SK-N-SH (cell line): ENCODE measurements at regions not wholly inside any gene's neighbourhood (a gene's known extent, or its start where the extent isn't known, plus 50 kb on each side); places are given as distances from the start of the nearest gene placed in this dataset.

Experiments
- CTCF ChIA-PET: fragments of 300-600, 350-600 bp; formaldehyde crosslinking; extraction: SDS; loops from one replicate; lab custom pipeline; 2021; lab: Yijun Ruan, JAX
- POLR2A ChIA-PET: fragments of 350-600 bp; sonication (Branson Sonifier 250); formaldehyde crosslinking; extraction: SDS; loops from one replicate; lab custom pipeline; 2020; ENCODE audit warnings: antibody characterized with exemption, inconsistent platforms; lab: Yijun Ruan, JAX
- DNase-seq: peaks from one replicate; pipeline ENCODE4 v3.0.0; 2012
- H2AFZ ChIP-seq: fragments of 200-600 bp; sonication (generic); 2 replicates; pipeline ENCODE4 v1.8.1; 2016; ENCODE audit warnings: antibody characterized with exemption, mild to moderate bottlenecking, low read depth
- H3F3A ChIP-seq: fragments of 200-600 bp; sonication (generic); replicated peaks from 2 replicates; pipeline ENCODE3; 2016; ENCODE audit warnings: antibody characterized with exemption, mild to moderate bottlenecking; ENCODE audit not compliant: insufficient read depth
- H3K27ac ChIP-seq, 2 experiments: fragments of 200-500 bp in 1 of 2; fragments of 200-600 bp in 1 of 2; sonication (Bioruptor generic) in 1 of 2; sonication (generic), shearing (Covaris generic) in 1 of 2; 2 replicates each; pipeline versions ENCODE4 v1.5.1 to v1.6.1; 2014 to 2016; ENCODE audit warnings: low read depth in 2 of 2, inconsistent platforms in 1 of 2, low read length in 1 of 2, mild to moderate bottlenecking in 1 of 2, mixed read lengths in 1 of 2
- H3K27me3 ChIP-seq: fragments of 200-600 bp; sonication (generic), shearing (Covaris generic); 2 replicates; pipeline ENCODE4 v1.6.1; 2016; ENCODE audit warnings: mixed run types; ENCODE audit not compliant: insufficient read depth
- H3K36me3 ChIP-seq, 2 experiments: fragments of 200-500 bp in 1 of 2; fragments of 200-600 bp in 1 of 2; sonication (Bioruptor generic) in 1 of 2; sonication (generic) in 1 of 2; replicated peaks in 1 of 2; 2 replicates each; pipeline versions ENCODE3 to v1.5.1; 2014 to 2016; ENCODE audit warnings: low read length in 1 of 2, mild to moderate bottlenecking in 1 of 2; ENCODE audit not compliant: insufficient read depth in 2 of 2, control insufficient read depth in 1 of 2
- H3K4me1 ChIP-seq, 2 experiments: fragments of 200-500 bp in 1 of 2; fragments of 200-600 bp in 1 of 2; sonication (Bioruptor generic) in 1 of 2; sonication (generic), shearing (Covaris generic) in 1 of 2; 2 replicates each; pipeline versions ENCODE4 v1.5.1 to v1.6.1; 2014 to 2016; ENCODE audit warnings: low read depth in 1 of 2, low read length in 1 of 2, mixed run types in 1 of 2; ENCODE audit not compliant: insufficient read depth in 2 of 2, control insufficient read depth in 1 of 2
- H3K4me2 ChIP-seq: fragments of 200-600 bp; sonication (generic), shearing (Covaris generic); 2 replicates; pipeline ENCODE4 v1.6.1; 2017; ENCODE audit warnings: mixed run types
- H3K4me3 ChIP-seq, 2 experiments: fragments of 200-500 bp in 1 of 2; fragments of 200-600 bp in 1 of 2; sonication (Bioruptor generic) in 1 of 2; sonication (generic), shearing (Covaris generic) in 1 of 2; 2 replicates each; pipeline versions ENCODE4 v1.5.1 to v1.8.1; 2014 to 2016; ENCODE audit warnings: low read depth in 2 of 2, inconsistent platforms in 1 of 2, low read length in 1 of 2, mild to moderate bottlenecking in 1 of 2, mixed read lengths in 1 of 2, moderate library complexity in 1 of 2
- H3K79me2 ChIP-seq: fragments of 200-600 bp; sonication (generic); 2 replicates; pipeline ENCODE4 v1.8.1; 2017; ENCODE audit warnings: mild to moderate bottlenecking; ENCODE audit not compliant: insufficient read depth
- H3K9ac ChIP-seq: fragments of 200-600 bp; sonication (generic); 2 replicates; pipeline ENCODE4 v1.6.1; 2017; ENCODE audit warnings: mixed run types
- H3K9me2 ChIP-seq: fragments of 200-600 bp; sonication (generic); 2 replicates; pipeline ENCODE4 v1.6.1; 2017; ENCODE audit warnings: mixed run types
- H3K9me3 ChIP-seq: fragments of 200-600 bp; sonication (generic); 2 replicates; pipeline ENCODE4 v1.6.1; 2017; ENCODE audit warnings: mixed run types, mild to moderate bottlenecking, moderate library complexity
- H4K20me1 ChIP-seq: fragments of 200-600 bp; sonication (generic); 2 replicates; pipeline ENCODE4 v1.6.1; 2017; ENCODE audit warnings: mild to moderate bottlenecking, mixed run types; ENCODE audit not compliant: insufficient read depth
- CHD2 ChIP-seq: fragments of 150-350 bp; IDR thresholded peaks from 2 replicates; pipeline ENCODE4 v1.6.1; 2018; ENCODE audit warnings: low read length; ENCODE audit not compliant: partially characterized antibody
- EZH2phosphoT487 ChIP-seq: fragments of 200-600 bp; sonication (generic); IDR thresholded peaks from 2 replicates; pipeline ENCODE4 v1.6.1; 2017; ENCODE audit warnings: low read depth, mixed run types, mild to moderate bottlenecking, antibody characterized with exemption, moderate library complexity, borderline replicate concordance
- FOSL2 ChIP-seq: IDR thresholded peaks from 2 replicates; pipeline ENCODE4 v1.4.0; 2012; ENCODE audit warnings: low read depth, mild to moderate bottlenecking, moderate library complexity, borderline replicate concordance
- FOXM1 ChIP-seq: IDR thresholded peaks from 2 replicates; pipeline ENCODE4 v1.4.0; 2012; ENCODE audit warnings: low read depth, mild to moderate bottlenecking
- GATA2 ChIP-seq: sonication (generic); formaldehyde crosslinking; IDR thresholded peaks from 2 replicates; pipeline ENCODE4 v1.5.0; 2020; ENCODE audit warnings: mild to moderate bottlenecking, missing genetic modification reagents
- JUND ChIP-seq: IDR thresholded peaks from 2 replicates; pipeline ENCODE4 v1.4.0; 2012
- MEF2A ChIP-seq: IDR thresholded peaks from 2 replicates; pipeline ENCODE4 v1.4.0; 2012; ENCODE audit warnings: low read depth, borderline replicate concordance
- MXI1 ChIP-seq: IDR thresholded peaks from 2 replicates; pipeline ENCODE4 v1.6.1; 2012; ENCODE audit warnings: mild to moderate bottlenecking, low read depth, low read length, improper control_type of control experiment
- NFIC ChIP-seq: IDR thresholded peaks from 2 replicates; pipeline ENCODE4 v1.4.0; 2012; ENCODE audit warnings: borderline replicate concordance
- NRF1 ChIP-seq: IDR thresholded peaks from 2 replicates; pipeline ENCODE4 v1.6.1; 2012; ENCODE audit warnings: low read depth, mild to moderate bottlenecking, low read length
- POLR2AphosphoS5 ChIP-seq: IDR thresholded peaks from 2 replicates; pipeline ENCODE4 v1.6.1; 2012; ENCODE audit warnings: low read depth, low read length
- RAD21 ChIP-seq: IDR thresholded peaks from 2 replicates; pipeline ENCODE4 v1.6.1; 2012; ENCODE audit warnings: mild to moderate bottlenecking, low read length
- RCOR1 ChIP-seq: fragments of 150-350 bp; IDR thresholded peaks from 2 replicates; pipeline ENCODE4 v1.6.1; 2017; ENCODE audit warnings: antibody characterized with exemption, low read length
- RFX5 ChIP-seq: IDR thresholded peaks from 2 replicates; pipeline ENCODE4 v1.6.1; 2012; ENCODE audit warnings: mild to moderate bottlenecking, improper control_type of control experiment, low read length
- RXRA ChIP-seq: IDR thresholded peaks from 2 replicates; pipeline ENCODE4 v1.4.0; 2012; ENCODE audit warnings: low read depth, mild to moderate bottlenecking, borderline replicate concordance
- SIN3A ChIP-seq: IDR thresholded peaks from 2 replicates; pipeline ENCODE4 v1.6.1; 2012; ENCODE audit warnings: low read depth, mild to moderate bottlenecking, low read length, moderate library complexity, borderline replicate concordance
- TAF1 ChIP-seq: IDR thresholded peaks from 2 replicates; pipeline ENCODE4 v1.6.1; 2012; ENCODE audit warnings: low read depth, mild to moderate bottlenecking, low read length, moderate library complexity, borderline replicate concordance
- TEAD4 ChIP-seq: IDR thresholded peaks from 2 replicates; pipeline ENCODE4 v1.4.0; 2012; ENCODE audit warnings: mild to moderate bottlenecking, borderline replicate concordance; ENCODE audit not compliant: insufficient read depth
- YY1 ChIP-seq: IDR thresholded peaks from 2 replicates; pipeline ENCODE4 v1.4.0; 2012; ENCODE audit warnings: low read depth, mild to moderate bottlenecking
- ZBTB33 ChIP-seq: IDR thresholded peaks from 2 replicates; pipeline ENCODE4 v1.4.0; 2012; ENCODE audit warnings: low read depth, borderline replicate concordance
- WGBS: methylation state at CpG from one replicate; pipeline ENCODE4 v1.1.6; 2017; ENCODE audit warnings: low lambda C conversion rate; 5-methylcytosine and 5-hydroxymethylcytosine counted together
- TF ChIP-seq, protein P1 (sequence below): IDR thresholded peaks from 2 replicates; pipeline ENCODE4; 2012
- TF ChIP-seq, protein P2 (sequence below): fragments of 150-350 bp; IDR thresholded peaks from 2 replicates; pipeline ENCODE4 v1.6.1; 2017; ENCODE audit warnings: antibody characterized with exemption, low read length, low read depth, borderline replicate concordance

GRCh38 chr9:11500780-11501179 is 888.0 kb upstream of the PTPRD start:
- no peak overlapping the region for H3K4me2 ChIP-seq
- ChIA-PET POLR2A (no interaction called here), CTCF (no interaction called here)
- TF ChIP-seq EZH2phosphoT487 (no peak), NFIC (no peak), RFX5 (no peak), TEAD4 (no peak), MXI1 (no peak), SIN3A (no peak), POLR2AphosphoS5 (no peak), JUND (no peak), NRF1 (no peak), RXRA (no peak), FOSL2 (no peak), CHD2 (no peak), TAF1 (no peak)
- H2AFZ ChIP-seq: no peak overlapping the region
- no peak overlapping the region for H3K4me3 ChIP-seq
- no peaks in the 10 kb centered on the region for H4K20me1 ChIP-seq
- H3K36me3 ChIP-seq: no peaks in the 10 kb centered on the region
- H3K79me2 ChIP-seq: no peaks in the 10 kb centered on the region
- H3K4me1 ChIP-seq: no peaks in the 10 kb centered on the region
- H3K27me3 ChIP-seq: no peaks in the 10 kb centered on the region
- H3K9ac ChIP-seq: no peak overlapping the region
- 10% methylated on average over 6 of the region's 9 CpGs for WGBS
- H3K27ac ChIP-seq: no peak overlapping the region
- H3F3A ChIP-seq: no peaks in the 10 kb centered on the region
- DNase-seq: no peak
- no peaks in the 10 kb centered on the region for H3K9me2 ChIP-seq
- no peaks in the 10 kb centered on the region for H3K9me3 ChIP-seq

- Histone ChIP-seq H3K36me3 (no peaks in the 10 kb centered on the region), H3K4me2 (no peak overlapping the region), H3K9me3 (no peaks in the 10 kb centered on the region), H3K9me2 (no peaks in the 10 kb centered on the region), H3K4me1 (no peaks in the 10 kb centered on the region), H3K27ac (no peak overlapping the region), H3K4me3 (no peak overlapping the region), H3F3A (no peaks in the 10 kb centered on the region), H3K79me2 (no peaks in the 10 kb centered on the region), H4K20me1 (no peaks in the 10 kb centered on the region), H3K9ac (no peak overlapping the region), H2AFZ (no peak overlapping the region), H3K27me3 (no peaks in the 10 kb centered on the region)
- no peak for TF ChIP-seq GATA2 (CRISPR knock-in tag)
- no peak for TF ChIP-seq RAD21
- TF ChIP-seq POLR2AphosphoS5: no peak
- no peak for TF ChIP-seq JUND
- no peak for TF ChIP-seq FOXM1
- TF ChIP-seq SIN3A: no peak
- 32% methylated on average over 2 of the region's 2 CpGs for WGBS
- no peak for DNase-seq
- POLR2A ChIA-PET: no interaction called here
- CTCF ChIA-PET: no interaction called here
Observed at GRCh38 chr9:11506980-11507379, 894.2 kb upstream of the PTPRD start.

- no peaks in the 10 kb centered on the region for H3K4me1 ChIP-seq
- no peak overlapping the region for H3K4me2 ChIP-seq
- no peak overlapping the region for H3K4me3 ChIP-seq
- H4K20me1 ChIP-seq: no peaks in the 10 kb centered on the region
- no peaks in the 10 kb centered on the region for H3K36me3 ChIP-seq
- H3K27ac ChIP-seq: no peak overlapping the region
- no peak overlapping the region for H3K9ac ChIP-seq
- no peak for DNase-seq
- CTCF ChIA-PET: no interaction called here
- no peaks in the 10 kb centered on the region; the same call in 1 of the 2 replicates for H3K9me3 ChIP-seq
- H3F3A ChIP-seq: no peaks in the 10 kb centered on the region
- no peaks in the 10 kb centered on the region for H3K27me3 ChIP-seq
- POLR2A ChIA-PET: no interaction called here
- H3K79me2 ChIP-seq: no peaks in the 10 kb centered on the region
- no peaks in the 10 kb centered on the region; the same call in 1 of the 2 replicates for H3K9me2 ChIP-seq
- H2AFZ ChIP-seq: no peak overlapping the region
- TF ChIP-seq RCOR1 (no peak), ZBTB33 (no peak), MEF2A (no peak), YY1 (no peak), FOXM1 (no peak)
- TF ChIP-seq, protein P1, sequence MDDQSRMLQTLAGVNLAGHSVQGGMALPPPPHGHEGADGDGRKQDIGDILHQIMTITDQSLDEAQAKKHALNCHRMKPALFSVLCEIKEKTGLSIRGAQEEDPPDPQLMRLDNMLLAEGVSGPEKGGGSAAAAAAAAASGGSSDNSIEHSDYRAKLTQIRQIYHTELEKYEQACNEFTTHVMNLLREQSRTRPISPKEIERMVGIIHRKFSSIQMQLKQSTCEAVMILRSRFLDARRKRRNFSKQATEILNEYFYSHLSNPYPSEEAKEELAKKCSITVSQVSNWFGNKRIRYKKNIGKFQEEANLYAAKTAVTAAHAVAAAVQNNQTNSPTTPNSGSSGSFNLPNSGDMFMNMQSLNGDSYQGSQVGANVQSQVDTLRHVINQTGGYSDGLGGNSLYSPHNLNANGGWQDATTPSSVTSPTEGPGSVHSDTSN: no peak
- TF ChIP-seq, protein P2, sequence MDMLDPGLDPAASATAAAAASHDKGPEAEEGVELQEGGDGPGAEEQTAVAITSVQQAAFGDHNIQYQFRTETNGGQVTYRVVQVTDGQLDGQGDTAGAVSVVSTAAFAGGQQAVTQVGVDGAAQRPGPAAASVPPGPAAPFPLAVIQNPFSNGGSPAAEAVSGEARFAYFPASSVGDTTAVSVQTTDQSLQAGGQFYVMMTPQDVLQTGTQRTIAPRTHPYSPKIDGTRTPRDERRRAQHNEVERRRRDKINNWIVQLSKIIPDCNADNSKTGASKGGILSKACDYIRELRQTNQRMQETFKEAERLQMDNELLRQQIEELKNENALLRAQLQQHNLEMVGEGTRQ: no peak
Observed at GRCh38 chr9:11537566-11537965, 924.8 kb upstream of the PTPRD start.
